Body of pancreas (tissue), 4 donors: ENCODE measurements at regions not wholly inside any gene's neighbourhood (a gene's known extent, or its start where the extent isn't known, plus 50 kb on each side); places are given as distances from the start of the nearest gene placed in this dataset.

Experiments used
- CTCF ChIP-seq, 7 experiments: fragments of 450-650 bp in 4 of 7; fragments of 200-600 bp in 3 of 7; sonication (generic) in 3 of 7; IDR thresholded peaks; one replicate each; pipeline ENCODE4 v1.5.1; 2016 to 2019; ENCODE audit warnings: antibody characterized with exemption in 7 of 7
- POLR2A ChIP-seq, 3 donors: fragments of 450-650 bp; IDR thresholded peaks; one replicate each; pipeline ENCODE4 v1.6.1; 2016; ENCODE audit warnings: antibody characterized with exemption in 3 of 3, mild to moderate bottlenecking in 2 of 3

GRCh38 chr3:117665296-117665695 lies 955.7 kb downstream of the TUSC7 start:
- TF ChIP-seq CTCF (IDR thresholded peaks at IDR 0.05) (no peak), POLR2A (IDR thresholded peaks at IDR 0.05) (no peak)
